ENCODE measurements at regions not wholly inside any gene's neighbourhood (a gene's known extent, or its start where the extent isn't known, plus 50 kb on each side); places are given as distances from the start of the nearest gene placed in this dataset.
A peak's percentile ranks its signal among the peaks of the same experiment; 100 is the strongest.
"Not testable (repeated sequence)": the region's sequence is repeated elsewhere in the genome, so short reads cannot be mapped to it uniquely, and the experiment has no call there.

- peak overlapping the region; percentile 75; the same call in 1 of the 2 replicates for H3K9ac ChIP-seq (ENCODE audit: low read length)
- no peaks in the 10 kb centered on the region for H3K27me3 ChIP-seq (ENCODE audit: low read length)
- H3K4me2 ChIP-seq (ENCODE audit: low read depth, low read length, poor library complexity, severe bottlenecking): peak overlapping the region; percentile 79
- no peak overlapping the region; the same call in 1 of the 2 replicates for H3K27ac ChIP-seq (ENCODE audit: low read length)
- H3K4me1 ChIP-seq (ENCODE audit: low read length): peaks cover 40% of the 10 kb centered on the region
- no peak for DNase-seq
- H3K9me2 ChIP-seq (replicated peaks; ENCODE audit: insufficient read depth, low read length): no peaks in the 10 kb centered on the region
- H3K9me3 ChIP-seq (ENCODE audit: low read length): no peaks in the 10 kb centered on the region
- no peak overlapping the region for H2AFZ ChIP-seq (ENCODE audit: low read length)
- H3K79me2 ChIP-seq (ENCODE audit: low read length): no peaks in the 10 kb centered on the region
- no peaks in the 10 kb centered on the region for H4K20me1 ChIP-seq (ENCODE audit: insufficient read depth, low read depth, low read length)
- H3K36me3 ChIP-seq (ENCODE audit: insufficient read depth, low read length): no peaks in the 10 kb centered on the region
- peak overlapping the region; percentile 57 for H3K4me3 ChIP-seq (ENCODE audit: low read length)
These were observed 77.4 kb downstream of the GGTLC2 start for GRCh38 chr22:22721681-22722354.

- Histone ChIP-seq H3K9me2 (replicated peaks; ENCODE audit: insufficient read depth, low read length) (no peaks in the 10 kb centered on the region), H2AFZ (ENCODE audit: low read length) (no peak overlapping the region), H3K79me2 (ENCODE audit: low read length) (no peaks in the 10 kb centered on the region), H3K9me3 (ENCODE audit: low read length) (no peaks in the 10 kb centered on the region), H3K27me3 (ENCODE audit: low read length) (no peaks in the 10 kb centered on the region), H3K9ac (ENCODE audit: low read length) (no peak overlapping the region), H3K27ac (ENCODE audit: low read length) (no peak overlapping the region), H3K4me3 (ENCODE audit: low read length) (no peak overlapping the region), H3K4me1 (ENCODE audit: low read length) (peaks cover 2% of the 10 kb centered on the region; the same call in 1 of the 2 replicates), H3K36me3 (ENCODE audit: insufficient read depth, low read length) (no peaks in the 10 kb centered on the region), H4K20me1 (ENCODE audit: insufficient read depth, low read depth, low read length) (no peaks in the 10 kb centered on the region), H3K4me2 (ENCODE audit: low read depth, low read length, poor library complexity, severe bottlenecking) (no peak overlapping the region)
- no peak for DNase-seq
These were observed 84.0 kb downstream of the GGTLC2 start for GRCh38 chr22:22728382-22728781.

GRCh38 chr22:22730655-22731373, 86.4 kb downstream of the GGTLC2 start:
- Histone ChIP-seq H3K27me3 (ENCODE audit: low read length) (no peaks in the 10 kb centered on the region), H3K9ac (ENCODE audit: low read length) (no peak overlapping the region), H4K20me1 (ENCODE audit: insufficient read depth, low read depth, low read length) (no peaks in the 10 kb centered on the region), H3K36me3 (ENCODE audit: insufficient read depth, low read length) (no peaks in the 10 kb centered on the region), H3K4me2 (ENCODE audit: low read depth, low read length, poor library complexity, severe bottlenecking) (no peak overlapping the region), H2AFZ (ENCODE audit: low read length) (no peak overlapping the region), H3K9me3 (ENCODE audit: low read length) (no peaks in the 10 kb centered on the region), H3K9me2 (replicated peaks; ENCODE audit: insufficient read depth, low read length) (no peaks in the 10 kb centered on the region), H3K4me1 (ENCODE audit: low read length) (no peaks in the 10 kb centered on the region; the same call in 1 of the 2 replicates), H3K27ac (ENCODE audit: low read length) (no peak overlapping the region), H3K4me3 (ENCODE audit: low read length) (no peak overlapping the region), H3K79me2 (ENCODE audit: low read length) (no peaks in the 10 kb centered on the region)
- no peak for DNase-seq

- Histone ChIP-seq H3K9ac (ENCODE audit: low read length) (no peak overlapping the region), H3K4me3 (ENCODE audit: low read length) (no peak overlapping the region), H3K36me3 (ENCODE audit: insufficient read depth, low read length) (no peaks in the 10 kb centered on the region), H3K9me3 (ENCODE audit: low read length) (no peaks in the 10 kb centered on the region), H3K9me2 (replicated peaks; ENCODE audit: insufficient read depth, low read length) (no peaks in the 10 kb centered on the region), H3K27me3 (ENCODE audit: low read length) (no peaks in the 10 kb centered on the region), H4K20me1 (ENCODE audit: insufficient read depth, low read depth, low read length) (no peaks in the 10 kb centered on the region), H3K79me2 (ENCODE audit: low read length) (no peaks in the 10 kb centered on the region), H3K4me1 (ENCODE audit: low read length) (peaks cover 2% of the 10 kb centered on the region; the same call in 1 of the 2 replicates), H3K4me2 (ENCODE audit: low read depth, low read length, poor library complexity, severe bottlenecking) (no peak overlapping the region), H2AFZ (ENCODE audit: low read length) (no peak overlapping the region), H3K27ac (ENCODE audit: low read length) (no peak overlapping the region)
- DNase-seq: no peak
These were observed 86.9 kb downstream of the GGTLC2 start for GRCh38 chr22:22731374-22731676.

GRCh38 chr22:22733006-22733405, 88.6 kb downstream of the GGTLC2 start:
- H3K4me2 ChIP-seq (ENCODE audit: low read depth, low read length, poor library complexity, severe bottlenecking); DNase-seq; H4K20me1 ChIP-seq (ENCODE audit: insufficient read depth, low read depth, low read length); H3K9me2 ChIP-seq (replicated peaks; ENCODE audit: insufficient read depth, low read length); H3K36me3 ChIP-seq (ENCODE audit: insufficient read depth, low read length); H3K9ac ChIP-seq (ENCODE audit: low read length); H3K79me2 ChIP-seq (ENCODE audit: low read length); H3K4me3 ChIP-seq (ENCODE audit: low read length); H3K27ac ChIP-seq (ENCODE audit: low read length); H3K4me1 ChIP-seq (ENCODE audit: low read length); H3K9me3 ChIP-seq (ENCODE audit: low read length); H2AFZ ChIP-seq (ENCODE audit: low read length); H3K27me3 ChIP-seq (ENCODE audit: low read length): not testable (repeated sequence)

GRCh38 chr22:22733881-22734373, 89.5 kb downstream of the GGTLC2 start:
- H3K9me3 ChIP-seq (ENCODE audit: low read length): no peaks in the 10 kb centered on the region
- H3K4me1 ChIP-seq (ENCODE audit: low read length): peaks cover 9% of the 10 kb centered on the region; the same call in 1 of the 2 replicates
- H3K4me2 ChIP-seq (ENCODE audit: low read depth, low read length, poor library complexity, severe bottlenecking): no peak overlapping the region
- no peak overlapping the region for H3K9ac ChIP-seq (ENCODE audit: low read length)
- DNase-seq: no peak
- H3K27ac ChIP-seq (ENCODE audit: low read length): no peak overlapping the region
- no peaks in the 10 kb centered on the region for H3K36me3 ChIP-seq (ENCODE audit: insufficient read depth, low read length)
- no peak overlapping the region for H2AFZ ChIP-seq (ENCODE audit: low read length)
- no peaks in the 10 kb centered on the region for H3K9me2 ChIP-seq (replicated peaks; ENCODE audit: insufficient read depth, low read length)
- H3K27me3 ChIP-seq (ENCODE audit: low read length): no peaks in the 10 kb centered on the region
- H3K4me3 ChIP-seq (ENCODE audit: low read length): no peak overlapping the region
- H3K79me2 ChIP-seq (ENCODE audit: low read length): no peaks in the 10 kb centered on the region
- no peaks in the 10 kb centered on the region for H4K20me1 ChIP-seq (ENCODE audit: insufficient read depth, low read depth, low read length)

GRCh38 chr22:22734395-22735272, 90.2 kb downstream of the GGTLC2 start:
- H3K79me2 ChIP-seq (ENCODE audit: low read length); H3K9me2 ChIP-seq (replicated peaks; ENCODE audit: insufficient read depth, low read length); H4K20me1 ChIP-seq (ENCODE audit: insufficient read depth, low read depth, low read length); H3K9me3 ChIP-seq (ENCODE audit: low read length); H3K9ac ChIP-seq (ENCODE audit: low read length); H3K27ac ChIP-seq (ENCODE audit: low read length); DNase-seq; H3K27me3 ChIP-seq (ENCODE audit: low read length); H3K36me3 ChIP-seq (ENCODE audit: insufficient read depth, low read length); H3K4me1 ChIP-seq (ENCODE audit: low read length); H3K4me2 ChIP-seq (ENCODE audit: low read depth, low read length, poor library complexity, severe bottlenecking); H3K4me3 ChIP-seq (ENCODE audit: low read length); H2AFZ ChIP-seq (ENCODE audit: low read length): not testable (repeated sequence)

- not testable (repeated sequence) for H3K27me3 ChIP-seq (ENCODE audit: low read length); H3K4me1 ChIP-seq (ENCODE audit: low read length); H3K9me2 ChIP-seq (replicated peaks; ENCODE audit: insufficient read depth, low read length); H3K4me3 ChIP-seq (ENCODE audit: low read length); H3K9me3 ChIP-seq (ENCODE audit: low read length); DNase-seq; H3K79me2 ChIP-seq (ENCODE audit: low read length); H3K4me2 ChIP-seq (ENCODE audit: low read depth, low read length, poor library complexity, severe bottlenecking); H4K20me1 ChIP-seq (ENCODE audit: insufficient read depth, low read depth, low read length); H3K9ac ChIP-seq (ENCODE audit: low read length); H3K27ac ChIP-seq (ENCODE audit: low read length); H2AFZ ChIP-seq (ENCODE audit: low read length); H3K36me3 ChIP-seq (ENCODE audit: insufficient read depth, low read length)
These were observed 90.9 kb downstream of the GGTLC2 start for GRCh38 chr22:22735276-22735675.
